Kidney (tissue), 13 donors: ENCODE measurements at regions not wholly inside any gene's neighbourhood (a gene's known extent, or its start where the extent isn't known, plus 50 kb on each side); places are given as distances from the start of the nearest gene placed in this dataset.

Experiments used
- DNase-seq, 5 donors: peaks; one replicate each; pipeline ENCODE4 v3.0.0-alpha.2; 2013 to 2020
- FAIRE-seq: peaks from 2 replicates; lab custom pipeline; 2012; peaks lifted over from hg19 to GRCh38; lab: Jason Lieb, UNC
- H3K27ac ChIP-seq, 2 donors: one replicate each; pipeline ENCODE4 v1.7.0; 2013; ENCODE audit warnings: low read depth in 2 of 2, low read length in 2 of 2, inconsistent platforms in 1 of 2
- H3K27me3 ChIP-seq: one replicate; pipeline ENCODE4 v1.7.1; 2013; ENCODE audit warnings: low read length, inconsistent platforms; ENCODE audit not compliant: control insufficient read depth, insufficient read depth
- H3K36me3 ChIP-seq, 3 donors: one replicate each; pipeline versions ENCODE4 v1.7.0 to v1.7.1; 2013; ENCODE audit warnings: low read length in 3 of 3, control low read depth in 1 of 3, inconsistent platforms in 1 of 3; ENCODE audit not compliant: insufficient read depth in 3 of 3, control insufficient read depth in 2 of 3
- H3K4me1 ChIP-seq, 3 donors: one replicate each; pipeline versions ENCODE4 v1.7.0 to v1.7.1; 2013; ENCODE audit warnings: low read length in 3 of 3, inconsistent platforms in 1 of 3, low read depth in 1 of 3; ENCODE audit not compliant: control insufficient read depth in 2 of 3, insufficient read depth in 2 of 3
- H3K4me3 ChIP-seq, 3 donors: one replicate each; pipeline versions ENCODE4 v1.7.0 to v1.8.1; 2013; ENCODE audit warnings: low read length in 3 of 3, control low read depth in 1 of 3, inconsistent platforms in 1 of 3
- H3K9ac ChIP-seq, 3 donors: one replicate each; pipeline versions ENCODE4 v1.7.0 to v1.7.1; 2013; ENCODE audit warnings: low read length in 3 of 3, control low read depth in 1 of 3, inconsistent platforms in 1 of 3
- H3K9me3 ChIP-seq, 3 donors: one replicate each; pipeline versions ENCODE4 v1.7.0 to v1.7.1; 2013; ENCODE audit warnings: low read length in 3 of 3, control low read depth in 1 of 3, inconsistent platforms in 1 of 3; ENCODE audit not compliant: control insufficient read depth in 2 of 3, insufficient read depth in 1 of 3
- CTCF ChIP-seq: IDR thresholded peaks from 3 replicates; pipeline ENCODE4 v1.5.1; 2012; ENCODE audit warnings: mild to moderate bottlenecking, moderate library complexity, borderline replicate concordance; ENCODE audit not compliant: insufficient read depth; ENCODE audit errors: extremely low read depth
- intact Hi-C: fragments of 100-400 bp; cut with DNase I; formaldehyde crosslinking; loops from one replicate; pipeline ENCODE4 v1.11.1; 2022
- donor health status: control.
- donor health status: control.
- donor health status: control.
- donor health status: control.
- donor health status: control.
- donor health status: DM: yes; HTN: yes; CAD: no.
- donor health status: Normal renal cell carcinoma (clear cell type).

- H3K36me3 ChIP-seq = no peaks in the 10 kb centered on the region
- intact Hi-C loops = no loop called here
Observed at GRCh38 chr15:61798631-61799030, 261.6 kb downstream of the VPS13C start.

GRCh38 chr15:61796056-61796455 lies 264.2 kb downstream of the VPS13C start:
- Histone ChIP-seq H3K9ac (no peak overlapping the region), H3K27me3 (no peaks in the 10 kb centered on the region), H3K4me1 (no peaks in the 10 kb centered on the region), H3K36me3 (no peaks in the 10 kb centered on the region), H3K9me3 (no peaks in the 10 kb centered on the region), H3K4me3 (no peak overlapping the region), H3K27ac (no peak overlapping the region)
- no peak for FAIRE-seq
- intact Hi-C loops = no loop called here
- no peak for DNase-seq
- no peak for TF ChIP-seq CTCF

More at GRCh38 chr15:61798631-61799030, 261.6 kb downstream of the VPS13C start:
- Histone ChIP-seq H3K4me1 (no peaks in the 10 kb centered on the region), H3K9ac (no peak overlapping the region), H3K27ac (no peak overlapping the region), H3K4me3 (no peak overlapping the region), H3K9me3 (no peaks in the 10 kb centered on the region), H3K27me3 (no peaks in the 10 kb centered on the region)
- TF ChIP-seq CTCF = no peak
- FAIRE-seq (no peak), DNase-seq (no peak)

GRCh38 chr15:61794881-61795280 lies 265.4 kb downstream of the VPS13C start:
- Histone ChIP-seq H3K36me3 (no peaks in the 10 kb centered on the region), H3K9me3 (no peaks in the 10 kb centered on the region), H3K4me1 (no peaks in the 10 kb centered on the region), H3K27ac (no peak overlapping the region), H3K9ac (no peak overlapping the region), H3K4me3 (no peak overlapping the region), H3K27me3 (no peaks in the 10 kb centered on the region)
- DNase-seq (no peak), FAIRE-seq (no peak)
- intact Hi-C loops = no loop called here
- TF ChIP-seq CTCF = no peak

GRCh38 chr15:61794276-61794675 lies 266.0 kb downstream of the VPS13C start:
- no peak overlapping the region for H3K4me3 ChIP-seq
- no peaks in the 10 kb centered on the region for H3K9me3 ChIP-seq
- no peak overlapping the region for H3K9ac ChIP-seq
- no peak for DNase-seq
- no peak overlapping the region for H3K27ac ChIP-seq
- no peaks in the 10 kb centered on the region for H3K4me1 ChIP-seq
- H3K36me3 ChIP-seq = no peaks in the 10 kb centered on the region
- no peak for TF ChIP-seq CTCF
- no peaks in the 10 kb centered on the region for H3K27me3 ChIP-seq
- FAIRE-seq = no peak
- intact Hi-C loops = no loop called here
